CD4-positive, alpha-beta T cell treated with Interferon alpha-2 for 1 hour (primary cell): ENCODE measurements at regions not wholly inside any gene's neighbourhood (a gene's known extent, or its start where the extent isn't known, plus 50 kb on each side); places are given as distances from the start of the nearest gene placed in this dataset.
"Not testable (repeated sequence)": the region's sequence is repeated elsewhere in the genome, so short reads cannot be mapped to it uniquely, and the experiment has no call there.

ENCODE experiments used
- DNase-seq, 2 donors: peaks; one replicate each; pipeline ENCODE4 v3.0.0-alpha.2; 2020 to 2022

- DNase-seq, result not testable (repeated sequence)
Observed at GRCh38 chr10:35958609-35959008, 316.5 kb upstream of the FZD8 start.

- DNase-seq, result no peak
Observed at GRCh38 chr10:35950701-35951100, 308.6 kb upstream of the FZD8 start.

DNA sequence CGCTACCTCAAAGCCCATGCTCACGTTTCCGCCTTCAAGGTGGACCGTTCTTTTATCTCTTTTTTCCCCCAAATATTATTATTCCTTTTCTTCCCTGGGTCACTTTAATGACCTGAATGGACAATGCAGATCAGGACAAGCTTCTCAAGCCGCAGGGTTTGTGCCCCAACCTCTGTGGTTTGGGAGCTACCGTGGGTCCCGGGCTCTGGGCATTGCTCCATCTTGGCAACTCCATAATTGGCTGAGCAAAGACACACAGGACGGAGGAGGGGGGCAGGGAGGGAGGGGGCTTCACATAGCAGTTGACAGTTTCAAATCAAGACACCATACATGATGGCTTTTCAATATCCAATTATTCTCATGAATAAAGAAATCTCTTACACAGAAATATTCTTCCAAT lies 308.1 kb upstream of the FZD8 start:
- no peak for DNase-seq

- no peak for DNase-seq
Observed at GRCh38 chr10:35949811-35950211, 307.7 kb upstream of the FZD8 start.

DNA sequence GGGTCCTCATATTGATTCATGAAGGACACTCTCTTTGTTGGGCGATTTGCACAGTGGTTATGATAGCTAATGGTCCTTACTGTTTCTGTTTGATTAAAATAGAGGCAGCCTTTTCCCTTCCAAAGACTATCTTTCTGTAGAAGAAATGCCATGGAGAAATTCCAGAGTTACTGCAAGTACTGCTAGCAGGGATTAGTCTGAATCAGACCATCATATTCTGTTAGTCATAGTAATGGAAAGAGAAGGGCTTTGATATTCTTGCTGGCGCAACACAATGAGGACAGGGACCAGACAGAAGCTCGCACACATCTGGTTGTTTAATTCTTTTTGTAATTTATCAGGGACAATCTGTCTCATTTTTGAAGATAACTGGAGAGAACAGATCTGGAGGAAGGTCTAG lies 304.5 kb upstream of the FZD8 start:
- DNase-seq, result no peak

DNA sequence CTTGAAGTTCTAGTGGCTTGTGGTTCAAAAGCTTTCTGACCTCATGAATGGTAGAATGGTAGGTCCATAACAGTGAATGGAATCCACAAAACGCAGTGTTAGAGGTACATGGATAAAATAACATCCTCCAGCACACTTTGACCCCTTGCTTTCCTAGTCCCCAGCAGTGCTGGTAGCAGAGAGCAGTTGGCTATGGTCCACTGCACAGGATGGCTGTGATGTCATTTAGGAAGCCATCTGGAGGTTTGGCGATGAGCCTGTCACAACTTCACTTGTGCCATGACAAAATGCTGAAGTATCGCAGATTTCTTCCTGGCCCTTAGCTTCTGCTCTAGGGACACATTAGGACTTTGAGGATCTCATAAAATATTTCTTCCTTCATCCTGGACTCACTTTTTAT lies 300.0 kb upstream of the FZD8 start:
- no peak for DNase-seq

DNA sequence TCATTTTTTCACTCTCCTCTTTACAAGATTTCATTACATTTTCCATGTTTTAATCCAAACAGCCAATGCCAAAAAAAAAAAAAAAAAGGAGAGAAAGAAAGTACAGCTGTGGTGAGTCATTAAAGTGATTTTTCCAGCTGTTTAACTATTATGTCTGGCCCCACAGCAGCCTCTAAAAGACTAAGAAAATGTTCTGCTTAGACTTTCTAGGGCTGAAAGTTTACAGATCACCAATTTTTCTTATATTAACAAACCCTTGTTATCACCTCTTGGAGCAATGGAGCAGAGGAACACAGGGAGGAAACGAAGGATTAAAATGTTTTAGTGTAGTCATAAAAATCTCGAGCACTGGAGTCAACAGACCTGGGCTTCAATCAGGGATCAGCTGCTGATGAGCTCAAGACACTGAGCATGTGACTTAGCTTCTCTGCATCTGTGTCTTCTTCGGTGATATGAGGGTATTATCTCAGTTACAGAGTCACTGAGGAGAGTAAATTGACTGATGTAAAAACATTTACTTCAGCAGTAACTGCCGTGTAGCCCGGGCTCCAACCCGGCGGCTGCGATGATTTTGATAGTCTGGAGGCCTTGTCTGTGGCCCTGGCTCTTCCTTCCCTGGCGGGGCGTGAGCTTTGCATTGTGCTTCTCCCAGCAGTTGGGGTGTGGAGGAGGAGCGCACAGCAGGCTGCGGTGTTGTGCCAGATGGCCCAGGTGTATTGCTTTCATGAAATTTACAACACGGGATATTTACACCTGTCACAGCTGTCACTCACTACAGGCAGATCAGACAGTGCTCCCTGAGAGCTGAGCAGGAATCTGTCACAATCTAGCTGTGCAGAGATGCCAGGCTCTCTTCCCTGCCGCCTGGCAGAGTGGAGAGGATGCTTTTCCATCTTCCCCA lies 298.3 kb upstream of the FZD8 start:
- DNase-seq, result no peak

GRCh38 chr10:35938160-35938559 lies 296.1 kb upstream of the FZD8 start:
- no peak for DNase-seq

DNA sequence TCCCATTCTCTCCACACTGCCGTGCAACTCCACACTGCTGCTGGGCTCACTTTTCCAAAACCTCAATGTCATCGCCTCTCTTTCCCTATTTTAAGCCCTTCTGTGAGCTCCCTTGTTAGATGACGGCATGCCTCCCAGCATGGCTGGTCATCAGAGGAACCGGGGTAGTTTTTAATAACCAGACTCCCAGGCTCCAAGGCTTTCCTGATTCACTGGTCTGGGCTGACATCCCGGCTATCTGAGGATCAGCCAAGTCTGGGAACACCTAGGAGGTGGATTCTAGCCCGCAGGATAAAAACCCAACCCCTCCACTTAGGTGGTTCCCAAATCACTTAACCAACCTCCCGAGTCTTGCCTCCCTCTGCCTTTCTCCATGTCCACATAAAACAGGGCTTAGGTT lies 295.4 kb upstream of the FZD8 start:
- no peak for DNase-seq

GRCh38 chr10:35934642-35934995 lies 292.5 kb upstream of the FZD8 start:
- no peak for DNase-seq

GRCh38 chr10:35933940-35934641 lies 292.0 kb upstream of the FZD8 start:
- no peak for DNase-seq

- DNase-seq, result no peak
Observed at GRCh38 chr10:35933491-35933890, 291.4 kb upstream of the FZD8 start.

DNA sequence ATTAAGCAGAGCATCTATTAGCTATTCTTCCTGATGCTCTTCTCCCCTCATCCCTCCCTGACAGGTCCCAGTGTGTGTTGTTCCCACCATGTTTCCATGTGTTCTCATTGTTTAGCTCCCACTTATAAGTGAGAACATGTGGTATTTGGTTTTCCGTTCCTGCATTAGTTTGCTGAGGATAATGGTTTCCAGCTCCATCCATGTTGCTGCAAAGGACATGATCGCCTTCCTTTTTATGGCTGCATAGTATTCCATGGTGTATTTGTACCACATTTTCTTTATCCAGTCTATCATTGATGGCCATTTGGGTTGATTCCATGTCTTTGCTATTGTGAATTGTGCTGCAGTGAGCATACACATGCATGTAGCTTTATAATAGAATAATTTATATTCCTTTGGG lies 287.9 kb upstream of the FZD8 start:
- not testable (repeated sequence) for DNase-seq

- no peak for DNase-seq
Observed at GRCh38 chr10:35928748-35929147, 286.7 kb upstream of the FZD8 start.

DNA sequence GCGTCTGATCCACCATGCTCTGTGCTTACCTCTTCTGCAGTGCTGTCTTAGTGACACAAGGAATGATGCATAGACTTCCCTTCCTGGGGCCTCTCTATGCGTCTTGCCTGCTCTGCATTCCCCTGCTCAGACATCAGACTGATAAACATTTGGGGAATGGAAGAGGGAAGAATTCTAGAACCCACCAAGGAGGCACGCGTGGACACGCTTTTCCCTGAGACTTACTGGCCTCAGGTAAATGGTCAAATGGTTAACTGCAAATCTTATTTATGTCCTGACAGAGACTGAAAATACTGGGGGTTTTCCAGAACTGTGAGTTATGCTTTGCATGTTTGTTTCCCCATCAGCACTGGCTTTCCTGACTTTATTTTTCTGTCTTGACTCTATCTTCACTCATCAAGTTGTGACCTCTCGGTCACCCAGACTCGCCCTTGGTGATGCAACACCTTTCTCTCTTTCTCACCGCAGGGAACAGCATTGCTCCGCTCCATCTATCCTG lies 285.9 kb upstream of the FZD8 start:
- DNase-seq, result no peak

- no peak for DNase-seq
Observed at GRCh38 chr10:35927341-35927740, 285.2 kb upstream of the FZD8 start.

DNA sequence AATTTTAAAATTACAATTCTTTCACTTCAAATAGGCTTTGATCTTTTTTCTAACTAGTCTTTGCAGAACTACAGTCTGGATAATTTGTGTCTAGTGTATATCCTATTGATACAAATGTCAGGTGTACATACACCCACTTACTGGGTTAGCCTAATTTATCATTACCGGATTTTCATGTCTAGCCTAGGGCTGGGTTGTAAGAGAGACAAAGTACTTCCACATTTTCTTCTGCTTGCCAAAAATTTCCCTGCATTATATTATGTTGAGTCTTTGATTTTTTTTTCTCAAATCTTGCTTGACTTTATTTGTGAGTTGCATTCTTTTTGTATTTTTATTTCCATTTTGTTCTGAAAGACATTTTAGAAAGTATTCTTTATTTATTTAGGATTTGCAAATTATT lies 284.8 kb upstream of the FZD8 start:
- DNase-seq, result no peak

- no peak for DNase-seq
Observed at GRCh38 chr10:35925493-35925892, 283.4 kb upstream of the FZD8 start.

DNA sequence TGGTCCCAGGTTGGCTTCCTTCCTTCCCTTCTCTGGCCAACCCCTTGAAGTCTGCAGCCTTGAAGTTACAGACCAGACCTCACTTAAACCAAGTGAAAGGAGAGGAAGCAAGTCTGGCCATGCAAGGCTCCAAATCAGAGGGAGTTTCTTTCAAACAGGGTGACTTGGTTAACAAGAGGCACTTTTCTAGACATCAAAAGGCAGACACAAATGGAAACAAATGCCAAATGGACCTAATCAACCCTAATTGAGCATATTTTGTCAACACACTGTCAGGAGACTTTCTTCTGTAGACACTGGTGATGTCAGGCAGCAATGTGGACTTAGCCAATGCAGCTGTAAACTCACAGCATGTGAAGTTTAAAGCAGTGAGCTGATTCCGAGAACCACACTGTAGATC lies 282.7 kb upstream of the FZD8 start:
- no peak for DNase-seq

- DNase-seq, result no peak
Observed at GRCh38 chr10:35922876-35923600, 280.9 kb upstream of the FZD8 start.

GRCh38 chr10:35921866-35922350 lies 279.8 kb upstream of the FZD8 start:
- no peak for DNase-seq

- no peak for DNase-seq
Observed at GRCh38 chr10:35916791-35917190, 274.7 kb upstream of the FZD8 start.

DNA sequence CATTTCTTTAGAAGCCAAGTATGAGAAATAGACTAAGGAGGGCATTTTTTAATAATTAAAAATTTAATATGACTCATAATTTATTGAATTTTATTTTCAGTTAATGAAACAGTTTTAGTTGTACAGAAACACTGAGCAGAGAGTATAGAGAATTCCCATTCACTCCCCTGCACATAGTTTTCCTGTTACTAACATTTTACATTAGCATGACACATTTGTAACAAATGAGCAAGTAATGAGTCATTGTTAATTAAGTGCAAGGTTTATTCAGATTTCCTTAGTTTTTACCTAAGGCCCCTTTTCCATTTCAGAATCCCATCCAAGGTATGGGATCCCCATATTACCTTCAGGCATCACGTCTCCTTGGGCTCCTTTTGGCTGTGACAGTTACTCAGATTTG lies 271.5 kb upstream of the FZD8 start:
- DNase-seq, result no peak
